Endodermal cell (in vitro differentiated cells): ENCODE measurements at regions not wholly inside any gene's neighbourhood (a gene's known extent, or its start where the extent isn't known, plus 50 kb on each side); places are given as distances from the start of the nearest gene placed in this dataset.

Source experiments
- DNase-seq: peaks from one replicate; pipeline ENCODE4 v3.0.0-alpha.2; 2017
- H3K27ac ChIP-seq: 2 replicates; pipeline ENCODE4 v1.5.1; 2013; ENCODE audit warnings: mild to moderate bottlenecking, low read depth, low read length, moderate library complexity
- H3K27me3 ChIP-seq: 2 replicates; pipeline ENCODE4 v1.6.1; 2013; ENCODE audit warnings: mild to moderate bottlenecking, low read length, moderate library complexity; ENCODE audit not compliant: insufficient read depth, control insufficient read depth, poor library complexity, severe bottlenecking
- H3K36me3 ChIP-seq: 2 replicates; pipeline ENCODE4 v1.7.0; 2013; ENCODE audit warnings: mild to moderate bottlenecking, low read length, moderate library complexity; ENCODE audit not compliant: control insufficient read depth, insufficient read depth
- H3K4me1 ChIP-seq: one replicate; pipeline ENCODE4 v1.7.0; 2013; ENCODE audit warnings: low read length; ENCODE audit not compliant: control insufficient read depth, insufficient read depth
- H3K4me3 ChIP-seq: 2 replicates; pipeline ENCODE4 v1.5.1; 2013; ENCODE audit warnings: mild to moderate bottlenecking, low read length, moderate library complexity
- H3K9ac ChIP-seq: 2 replicates; pipeline ENCODE4 v1.6.1; 2013; ENCODE audit warnings: mild to moderate bottlenecking, low read length, moderate library complexity; ENCODE audit not compliant: poor library complexity, severe bottlenecking; ENCODE audit errors: extremely low read depth
- H3K9me3 ChIP-seq: 2 replicates; pipeline ENCODE4 v1.6.1; 2013; ENCODE audit warnings: mild to moderate bottlenecking, low read length, moderate library complexity; ENCODE audit not compliant: control insufficient read depth
- H3K27ac Mint-ChIP-seq: 2 replicates; pipeline ENCODE4 v1.8.0; 2020; ENCODE audit warnings: mixed read lengths
- H3K27me3 Mint-ChIP-seq: 2 replicates; pipeline ENCODE4 v1.8.0; 2021; ENCODE audit warnings: mild to moderate bottlenecking, mixed read lengths; ENCODE audit not compliant: insufficient read depth
- H3K36me3 Mint-ChIP-seq: 2 replicates; pipeline ENCODE4 v1.8.0; 2020; ENCODE audit warnings: low read depth, mixed read lengths
- H3K4me1 Mint-ChIP-seq: 2 replicates; pipeline ENCODE4 v1.8.0; 2020; ENCODE audit warnings: mixed read lengths
- H3K4me3 Mint-ChIP-seq: 2 replicates; pipeline ENCODE4 v1.8.0; 2020; ENCODE audit warnings: mild to moderate bottlenecking, moderate library complexity, mixed read lengths
- H3K9me3 Mint-ChIP-seq: 2 replicates; pipeline ENCODE4 v1.8.0; 2020; ENCODE audit warnings: mild to moderate bottlenecking, mixed read lengths
- CTCF ChIP-seq: fragments of 200-600 bp; sonication (generic); conservative IDR thresholded peaks from 2 replicates; pipeline ENCODE4 v1.5.0; 2021; ENCODE audit warnings: antibody characterized with exemption, mild to moderate bottlenecking
- whole genome bisulfite sequencing, 2 experiments: methylation state at CpG; one replicate each; pipeline versions ENCODE4 v1.1.5 to v1.1.7; 2013; ENCODE audit warnings: missing lambda C conversion rate in 2 of 2, mixed read lengths in 1 of 2; ENCODE audit not compliant: insufficient coverage in 1 of 2, insufficient read length in 1 of 2; 5-methylcytosine and 5-hydroxymethylcytosine counted together

GRCh38 chr7:136070736-136071505, 93.8 kb upstream of the MTPN start:
- H3K36me3 Mint-ChIP-seq = no peaks in the 10 kb centered on the region
- WGBS, 2 experiments = 88 to 93% methylated on average over 5 to 6 of the region's 6 CpGs
- TF ChIP-seq CTCF = no peak
- no peak for DNase-seq
- Histone ChIP-seq H3K4me1 (no peaks in the 10 kb centered on the region), H3K27ac (no peak overlapping the region), H3K9me3 (no peaks in the 10 kb centered on the region), H3K36me3 (no peaks in the 10 kb centered on the region), H3K9ac (no peak overlapping the region), H3K27me3 (no peaks in the 10 kb centered on the region), H3K4me3 (no peak overlapping the region)
- no peak overlapping the region for H3K4me3 Mint-ChIP-seq
- no peaks in the 10 kb centered on the region for H3K9me3 Mint-ChIP-seq
- H3K27ac Mint-ChIP-seq = no peak overlapping the region
- no peaks in the 10 kb centered on the region for H3K27me3 Mint-ChIP-seq
- H3K4me1 Mint-ChIP-seq = peaks cover 3% of the 10 kb centered on the region

GRCh38 chr7:136069840-136070529, 92.8 kb upstream of the MTPN start:
- Mint-ChIP-seq H3K36me3 (no peaks in the 10 kb centered on the region), H3K4me1 (peaks cover 3% of the 10 kb centered on the region), H3K27me3 (no peaks in the 10 kb centered on the region), H3K9me3 (no peaks in the 10 kb centered on the region), H3K4me3 (no peak overlapping the region), H3K27ac (no peak overlapping the region)
- WGBS, 2 experiments = 98% methylated on average over 1 of the region's 1 CpG; no CpG with 5 or more reads in 1 of the 2 experiments
- no peak for DNase-seq
- TF ChIP-seq CTCF = no peak
- no peak overlapping the region for H3K4me3 ChIP-seq
- H3K36me3 ChIP-seq = no peaks in the 10 kb centered on the region
- H3K9me3 ChIP-seq = no peaks in the 10 kb centered on the region
- no peak overlapping the region for H3K27ac ChIP-seq
- H3K9ac ChIP-seq = no peak overlapping the region
- H3K4me1 ChIP-seq = no peaks in the 10 kb centered on the region
- H3K27me3 ChIP-seq = no peaks in the 10 kb centered on the region

GRCh38 chr7:136067277-136067676, 90.1 kb upstream of the MTPN start:
- Mint-ChIP-seq H3K9me3 (no peaks in the 10 kb centered on the region), H3K27me3 (no peaks in the 10 kb centered on the region), H3K4me1 (peaks cover 13% of the 10 kb centered on the region), H3K4me3 (no peak overlapping the region), H3K27ac (no peak overlapping the region), H3K36me3 (no peaks in the 10 kb centered on the region)
- H3K36me3 ChIP-seq = no peaks in the 10 kb centered on the region
- no peak for DNase-seq
- no peak overlapping the region for H3K27ac ChIP-seq
- H3K27me3 ChIP-seq = no peaks in the 10 kb centered on the region
- H3K9me3 ChIP-seq = no peaks in the 10 kb centered on the region
- H3K9ac ChIP-seq = no peak overlapping the region
- no peaks in the 10 kb centered on the region for H3K4me1 ChIP-seq
- TF ChIP-seq CTCF = no peak
- H3K4me3 ChIP-seq = no peak overlapping the region
- 90% methylated on average over 1 of the region's 1 CpG for WGBS, 2 experiments
